ENCODE measurements at regions not wholly inside any gene's neighbourhood (a gene's known extent, or its start where the extent isn't known, plus 50 kb on each side); places are given as distances from the start of the nearest gene placed in this dataset.

DNA sequence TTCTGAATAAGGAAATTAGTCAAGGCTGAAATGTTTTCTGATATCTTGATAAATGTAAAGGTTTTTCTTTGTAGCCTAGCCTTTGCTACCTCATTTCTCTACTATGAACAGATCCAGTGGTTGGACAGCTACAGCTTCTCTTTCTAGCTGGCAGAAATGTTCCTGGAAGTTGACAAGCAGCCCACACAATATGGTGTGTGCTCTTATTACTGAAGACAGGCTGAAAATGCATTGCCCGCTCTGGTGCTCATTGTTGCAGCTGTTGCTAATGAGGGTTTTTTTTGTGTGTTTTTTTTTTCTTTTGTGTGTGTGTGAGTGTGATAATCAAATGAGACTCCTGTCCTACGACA, 844.3 kb upstream of the SEMA6D start:
- TF ChIP-seq, protein P1, sequence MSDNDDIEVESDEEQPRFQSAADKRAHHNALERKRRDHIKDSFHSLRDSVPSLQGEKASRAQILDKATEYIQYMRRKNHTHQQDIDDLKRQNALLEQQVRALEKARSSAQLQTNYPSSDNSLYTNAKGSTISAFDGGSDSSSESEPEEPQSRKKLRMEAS (IDR thresholded peaks at IDR 0.05): no peak
- no peak for TF ChIP-seq NFE2L2 (conservative IDR thresholded peaks at IDR 0.05; ENCODE audit: low read length)
- TF ChIP-seq RCOR1 (IDR thresholded peaks at IDR 0.05; ENCODE audit: low read depth, low read length): no peak
- TF ChIP-seq, protein P2, sequence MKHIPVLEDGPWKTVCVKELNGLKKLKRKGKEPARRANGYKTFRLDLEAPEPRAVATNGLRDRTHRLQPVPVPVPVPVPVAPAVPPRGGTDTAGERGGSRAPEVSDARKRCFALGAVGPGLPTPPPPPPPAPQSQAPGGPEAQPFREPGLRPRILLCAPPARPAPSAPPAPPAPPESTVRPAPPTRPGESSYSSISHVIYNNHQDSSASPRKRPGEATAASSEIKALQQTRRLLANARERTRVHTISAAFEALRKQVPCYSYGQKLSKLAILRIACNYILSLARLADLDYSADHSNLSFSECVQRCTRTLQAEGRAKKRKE (CRISPR knock-in tag; IDR thresholded peaks at IDR 0.05; ENCODE audit: low read depth): no peak
- TF ChIP-seq CEBPB (IDR thresholded peaks at IDR 0.05): no peak
- no peak for TF ChIP-seq POLR2AphosphoS2 (conservative IDR thresholded peaks at IDR 0.05; ENCODE audit: low read length)
- no peak for TF ChIP-seq JUNB (IDR thresholded peaks at IDR 0.05)
- TF ChIP-seq, protein P3, sequence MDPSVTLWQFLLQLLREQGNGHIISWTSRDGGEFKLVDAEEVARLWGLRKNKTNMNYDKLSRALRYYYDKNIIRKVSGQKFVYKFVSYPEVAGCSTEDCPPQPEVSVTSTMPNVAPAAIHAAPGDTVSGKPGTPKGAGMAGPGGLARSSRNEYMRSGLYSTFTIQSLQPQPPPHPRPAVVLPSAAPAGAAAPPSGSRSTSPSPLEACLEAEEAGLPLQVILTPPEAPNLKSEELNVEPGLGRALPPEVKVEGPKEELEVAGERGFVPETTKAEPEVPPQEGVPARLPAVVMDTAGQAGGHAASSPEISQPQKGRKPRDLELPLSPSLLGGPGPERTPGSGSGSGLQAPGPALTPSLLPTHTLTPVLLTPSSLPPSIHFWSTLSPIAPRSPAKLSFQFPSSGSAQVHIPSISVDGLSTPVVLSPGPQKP (IDR thresholded peaks at IDR 0.05; ENCODE audit: low read depth, low read length): no peak
- TF ChIP-seq, protein P4, sequence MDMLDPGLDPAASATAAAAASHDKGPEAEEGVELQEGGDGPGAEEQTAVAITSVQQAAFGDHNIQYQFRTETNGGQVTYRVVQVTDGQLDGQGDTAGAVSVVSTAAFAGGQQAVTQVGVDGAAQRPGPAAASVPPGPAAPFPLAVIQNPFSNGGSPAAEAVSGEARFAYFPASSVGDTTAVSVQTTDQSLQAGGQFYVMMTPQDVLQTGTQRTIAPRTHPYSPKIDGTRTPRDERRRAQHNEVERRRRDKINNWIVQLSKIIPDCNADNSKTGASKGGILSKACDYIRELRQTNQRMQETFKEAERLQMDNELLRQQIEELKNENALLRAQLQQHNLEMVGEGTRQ (IDR thresholded peaks at IDR 0.05): no peak
- TF ChIP-seq CHD2 (IDR thresholded peaks at IDR 0.05; ENCODE audit: low read length, partially characterized antibody): no peak
- TF ChIP-seq MAZ (IDR thresholded peaks at IDR 0.05; ENCODE audit: borderline replicate concordance, low read depth, low read length): no peak
- TF ChIP-seq FOSB (CRISPR knock-in tag; IDR thresholded peaks at IDR 0.05): no peak
- Histone ChIP-seq H3K9me3 (no peaks in the 10 kb centered on the region), H3K4me2 (no peak overlapping the region), H3K27ac (no peak overlapping the region), H3K4me3 (no peak overlapping the region), H3K4me1 (no peaks in the 10 kb centered on the region)
- DNase-seq (ENCODE audit: low read depth in 1 of 2, low spot score in 1 of 2) (no peak), ATAC-seq (no peak), FAIRE-seq (no peak)
- WGBS (ENCODE audit: missing lambda C conversion rate): 47% methylated on average over 2 of the region's 2 CpGs
- POLR2A ChIA-PET: no interaction called here
- CTCF ChIA-PET: no interaction called here

DNA sequence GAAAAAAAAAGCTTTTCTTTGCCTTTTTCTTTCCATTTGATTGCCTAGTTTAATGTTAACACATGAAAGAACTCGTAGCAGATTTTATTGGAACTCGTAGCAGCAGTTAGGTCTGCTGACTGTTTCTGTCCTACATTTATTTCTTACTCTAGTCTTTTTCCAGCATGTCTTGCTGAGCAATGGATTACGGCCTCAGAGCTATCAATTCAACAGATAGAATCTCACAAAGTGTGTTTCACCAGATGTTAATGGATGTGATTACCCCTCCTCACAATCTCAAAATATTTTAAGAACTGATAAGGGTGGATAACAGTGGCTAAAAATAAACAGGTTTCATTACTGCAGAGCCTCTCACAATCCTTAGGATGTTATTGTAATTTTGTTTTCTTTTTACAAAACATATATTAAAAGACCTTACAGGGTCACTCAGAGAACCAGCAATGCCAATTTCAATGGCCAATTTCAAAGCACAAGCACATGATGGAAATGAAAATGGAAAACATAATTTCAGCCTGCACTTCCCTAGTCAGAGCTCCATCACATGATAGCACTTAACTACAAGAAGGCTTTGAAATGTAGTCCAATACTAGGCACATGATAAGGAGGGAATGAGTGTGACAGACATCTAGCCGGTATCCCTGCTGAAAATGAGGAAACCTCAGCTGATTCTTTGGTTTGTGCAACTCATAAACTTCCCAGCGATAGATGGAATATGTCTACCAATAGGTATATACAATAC, 838.1 kb upstream of the SEMA6D start:
- H3K4me3 ChIP-seq: no peak overlapping the region
- no peaks in the 10 kb centered on the region for H3K9me3 ChIP-seq
- DNase-seq (ENCODE audit: low read depth in 1 of 2, low spot score in 1 of 2) (no peak), FAIRE-seq (no peak), ATAC-seq (no peak)
- POLR2A ChIA-PET: no interaction called here
- no peak overlapping the region for H3K4me2 ChIP-seq
- no peak for TF ChIP-seq HOXB5 (CRISPR knock-in tag; IDR thresholded peaks at IDR 0.05)
- no peak for TF ChIP-seq JUNB (IDR thresholded peaks at IDR 0.05)
- TF ChIP-seq MAZ (IDR thresholded peaks at IDR 0.05; ENCODE audit: borderline replicate concordance, low read depth, low read length): no peak
- TF ChIP-seq JUN (IDR thresholded peaks at IDR 0.05): no peak
- no peak for TF ChIP-seq RAD21 (conservative IDR thresholded peaks at IDR 0.05 in 1 of 2, IDR thresholded peaks at IDR 0.05 in 1 of 2)
- no peak for TF ChIP-seq TP53 (CRISPR knock-in tag; IDR thresholded peaks at IDR 0.05)
- no peak for TF ChIP-seq RARB (CRISPR knock-in tag; IDR thresholded peaks at IDR 0.05)
- no peak for TF ChIP-seq KDM1A (IDR thresholded peaks at IDR 0.05; ENCODE audit: low read depth)
- TF ChIP-seq RFX5 (IDR thresholded peaks at IDR 0.05): no peak
- TF ChIP-seq FOSB (CRISPR knock-in tag; IDR thresholded peaks at IDR 0.05): no peak
- no peak for TF ChIP-seq NPAS2 (CRISPR knock-in tag; IDR thresholded peaks at IDR 0.05; ENCODE audit: borderline replicate concordance)
- TF ChIP-seq, protein P5, sequence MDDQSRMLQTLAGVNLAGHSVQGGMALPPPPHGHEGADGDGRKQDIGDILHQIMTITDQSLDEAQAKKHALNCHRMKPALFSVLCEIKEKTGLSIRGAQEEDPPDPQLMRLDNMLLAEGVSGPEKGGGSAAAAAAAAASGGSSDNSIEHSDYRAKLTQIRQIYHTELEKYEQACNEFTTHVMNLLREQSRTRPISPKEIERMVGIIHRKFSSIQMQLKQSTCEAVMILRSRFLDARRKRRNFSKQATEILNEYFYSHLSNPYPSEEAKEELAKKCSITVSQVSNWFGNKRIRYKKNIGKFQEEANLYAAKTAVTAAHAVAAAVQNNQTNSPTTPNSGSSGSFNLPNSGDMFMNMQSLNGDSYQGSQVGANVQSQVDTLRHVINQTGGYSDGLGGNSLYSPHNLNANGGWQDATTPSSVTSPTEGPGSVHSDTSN (IDR thresholded peaks at IDR 0.05): no peak
- no peak for TF ChIP-seq BHLHE40 (IDR thresholded peaks at IDR 0.05; ENCODE audit: low read depth, low read length)
- TF ChIP-seq, protein P6, sequence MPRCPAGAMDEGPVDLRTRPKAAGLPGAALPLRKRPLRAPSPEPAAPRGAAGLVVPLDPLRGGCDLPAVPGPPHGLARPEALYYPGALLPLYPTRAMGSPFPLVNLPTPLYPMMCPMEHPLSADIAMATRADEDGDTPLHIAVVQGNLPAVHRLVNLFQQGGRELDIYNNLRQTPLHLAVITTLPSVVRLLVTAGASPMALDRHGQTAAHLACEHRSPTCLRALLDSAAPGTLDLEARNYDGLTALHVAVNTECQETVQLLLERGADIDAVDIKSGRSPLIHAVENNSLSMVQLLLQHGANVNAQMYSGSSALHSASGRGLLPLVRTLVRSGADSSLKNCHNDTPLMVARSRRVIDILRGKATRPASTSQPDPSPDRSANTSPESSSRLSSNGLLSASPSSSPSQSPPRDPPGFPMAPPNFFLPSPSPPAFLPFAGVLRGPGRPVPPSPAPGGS (IDR thresholded peaks at IDR 0.05): no peak
- no peak for TF ChIP-seq GATA3 (IDR thresholded peaks at IDR 0.05; ENCODE audit: borderline replicate concordance)
- no peak for TF ChIP-seq FOXS1 (CRISPR knock-in tag; IDR thresholded peaks at IDR 0.05)
- no peak for TF ChIP-seq CBX2 (IDR thresholded peaks at IDR 0.05; ENCODE audit: borderline replicate concordance, low read depth)
- TF ChIP-seq NR3C1 (IDR thresholded peaks at IDR 0.05): no peak
- WGBS (ENCODE audit: missing lambda C conversion rate): under 1% methylated on average over 5 of the region's 5 CpGs
- CTCF ChIA-PET: no interaction called here
- H3K27ac ChIP-seq: no peak overlapping the region
- H3K4me1 ChIP-seq: no peaks in the 10 kb centered on the region

Data from A549 (cell line).